HEK293T (cell line): ENCODE measurements at regions not wholly inside any gene's neighbourhood (a gene's known extent, or its start where the extent isn't known, plus 50 kb on each side); places are given as distances from the start of the nearest gene placed in this dataset.

Experiments
- ARNT ChIP-seq: fragments of 450-650 bp; IDR thresholded peaks from 2 replicates; pipeline ENCODE4 v1.6.1; 2017; ENCODE audit warnings: mild to moderate bottlenecking
- ELF4 ChIP-seq: fragments of 450-650 bp; IDR thresholded peaks from 2 replicates; pipeline ENCODE4 v1.6.1; 2017; ENCODE audit warnings: antibody characterized with exemption
- FOXA1 ChIP-seq: fragments of 450-650 bp; IDR thresholded peaks from 2 replicates; pipeline ENCODE4 v1.6.1; 2016; ENCODE audit warnings: mild to moderate bottlenecking
- FOXK2 ChIP-seq: fragments of 450-650 bp; IDR thresholded peaks from 2 replicates; pipeline ENCODE4 v1.6.1; 2016; ENCODE audit warnings: mild to moderate bottlenecking
- FOXM1 ChIP-seq: fragments of 450-650 bp; IDR thresholded peaks from 2 replicates; pipeline ENCODE4 v1.6.1; 2017; ENCODE audit warnings: mild to moderate bottlenecking, borderline replicate concordance
- HDGF ChIP-seq: fragments of 450-650 bp; IDR thresholded peaks from 2 replicates; pipeline ENCODE4 v1.6.1; 2017; ENCODE audit warnings: antibody characterized with exemption, borderline replicate concordance
- NFRKB ChIP-seq: fragments of 450-650 bp; IDR thresholded peaks from 2 replicates; pipeline ENCODE4 v1.6.1; 2016; ENCODE audit warnings: mild to moderate bottlenecking, moderate library complexity
- SP1 ChIP-seq: fragments of 450-650 bp; IDR thresholded peaks from 2 replicates; pipeline ENCODE4 v1.6.1; 2017
- ZNF384 ChIP-seq: fragments of 450-650 bp; IDR thresholded peaks from 2 replicates; pipeline ENCODE4 v1.6.1; 2016
- TF ChIP-seq, protein P1 (sequence below): fragments of 450-650 bp; IDR thresholded peaks from 2 replicates; pipeline ENCODE4 v1.6.1; 2016

- TF ChIP-seq ARNT (no peak), FOXK2 (no peak), ELF4 (no peak), FOXM1 (no peak), FOXA1 (no peak), SP1 (no peak), ZNF384 (no peak), HDGF (no peak), NFRKB (no peak)
- TF ChIP-seq, protein P1, sequence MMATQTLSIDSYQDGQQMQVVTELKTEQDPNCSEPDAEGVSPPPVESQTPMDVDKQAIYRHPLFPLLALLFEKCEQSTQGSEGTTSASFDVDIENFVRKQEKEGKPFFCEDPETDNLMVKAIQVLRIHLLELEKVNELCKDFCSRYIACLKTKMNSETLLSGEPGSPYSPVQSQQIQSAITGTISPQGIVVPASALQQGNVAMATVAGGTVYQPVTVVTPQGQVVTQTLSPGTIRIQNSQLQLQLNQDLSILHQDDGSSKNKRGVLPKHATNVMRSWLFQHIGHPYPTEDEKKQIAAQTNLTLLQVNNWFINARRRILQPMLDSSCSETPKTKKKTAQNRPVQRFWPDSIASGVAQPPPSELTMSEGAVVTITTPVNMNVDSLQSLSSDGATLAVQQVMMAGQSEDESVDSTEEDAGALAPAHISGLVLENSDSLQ: no peak
Measured at GRCh38 chr5:176175101-176175852, 62.9 kb upstream of the SIMC1 start.
